T-helper 1 cell treated with Interleukin-12 subunit alpha and Interleukin-12 subunit beta and Interleukin-4 antibody, amounts not matched to agents 30 μg/mL and 1 μg/mL, for 36 hours (primary cell): ENCODE measurements at regions not wholly inside any gene's neighbourhood (a gene's known extent, or its start where the extent isn't known, plus 50 kb on each side); places are given as distances from the start of the nearest gene placed in this dataset.
"Not testable (repeated sequence)": the region's sequence is repeated elsewhere in the genome, so short reads cannot be mapped to it uniquely, and the experiment has no call there.

Experiments
- H3K27ac Mint-ChIP-seq: one replicate; pipeline ENCODE4 v1.8.0; 2021; ENCODE audit warnings: mild to moderate bottlenecking, mixed read lengths
- H3K27me3 Mint-ChIP-seq: one replicate; pipeline ENCODE4 v1.8.0; 2021; ENCODE audit warnings: low read depth, mixed read lengths
- H3K36me3 Mint-ChIP-seq: one replicate; pipeline ENCODE4 v1.8.0; 2021; ENCODE audit warnings: low read depth, mixed read lengths
- H3K4me1 Mint-ChIP-seq: one replicate; pipeline ENCODE4 v1.8.0; 2021; ENCODE audit warnings: low read depth, mixed read lengths
- H3K4me3 Mint-ChIP-seq: one replicate; pipeline ENCODE4 v1.8.0; 2021; ENCODE audit warnings: mild to moderate bottlenecking, moderate library complexity, mixed read lengths
- H3K9me3 Mint-ChIP-seq: one replicate; pipeline ENCODE4 v1.8.0; 2021; ENCODE audit warnings: mixed read lengths

- Mint-ChIP-seq H3K4me1 (no peaks in the 10 kb centered on the region), H3K27ac (no peak overlapping the region), H3K9me3 (no peaks in the 10 kb centered on the region), H3K27me3 (no peaks in the 10 kb centered on the region), H3K36me3 (no peaks in the 10 kb centered on the region), H3K4me3 (no peak overlapping the region)
Observed at GRCh38 chr7:8809320-8809719, 375.9 kb downstream of the NXPH1 start.

- no peaks in the 10 kb centered on the region for H3K27me3 Mint-ChIP-seq
- no peak overlapping the region for H3K4me3 Mint-ChIP-seq
- H3K27ac Mint-ChIP-seq, result no peak overlapping the region
- no peaks in the 10 kb centered on the region for H3K4me1 Mint-ChIP-seq
- peaks cover under 1% of the 10 kb centered on the region for H3K9me3 Mint-ChIP-seq
- H3K36me3 Mint-ChIP-seq, result no peaks in the 10 kb centered on the region
Observed at GRCh38 chr7:8817448-8818036, 384.1 kb downstream of the NXPH1 start.

GRCh38 chr7:8818406-8818805 lies 385.0 kb downstream of the NXPH1 start:
- no peak overlapping the region for H3K27ac Mint-ChIP-seq

GRCh38 chr7:8822595-8822994 lies 389.2 kb downstream of the NXPH1 start:
- Mint-ChIP-seq H3K4me3 (no peak overlapping the region), H3K36me3 (no peaks in the 10 kb centered on the region), H3K4me1 (no peaks in the 10 kb centered on the region), H3K27ac (no peak overlapping the region), H3K9me3 (peaks cover 6% of the 10 kb centered on the region), H3K27me3 (no peaks in the 10 kb centered on the region)

More at GRCh38 chr7:8818406-8818805, 385.0 kb downstream of the NXPH1 start:
- no peaks in the 10 kb centered on the region for H3K4me1 Mint-ChIP-seq
- no peak overlapping the region for H3K4me3 Mint-ChIP-seq
- no peaks in the 10 kb centered on the region for H3K27me3 Mint-ChIP-seq
- H3K36me3 Mint-ChIP-seq, result no peaks in the 10 kb centered on the region
- peaks cover 6% of the 10 kb centered on the region for H3K9me3 Mint-ChIP-seq

GRCh38 chr7:8823486-8823885 lies 390.1 kb downstream of the NXPH1 start:
- H3K27ac Mint-ChIP-seq, result no peak overlapping the region
- peaks cover 6% of the 10 kb centered on the region for H3K9me3 Mint-ChIP-seq
- no peak overlapping the region for H3K4me3 Mint-ChIP-seq
- no peaks in the 10 kb centered on the region for H3K36me3 Mint-ChIP-seq
- H3K27me3 Mint-ChIP-seq, result no peaks in the 10 kb centered on the region
- H3K4me1 Mint-ChIP-seq, result no peaks in the 10 kb centered on the region

- Mint-ChIP-seq H3K4me3 (no peak overlapping the region), H3K4me1 (no peaks in the 10 kb centered on the region), H3K9me3 (peaks cover 11% of the 10 kb centered on the region), H3K27ac (no peak overlapping the region), H3K27me3 (no peaks in the 10 kb centered on the region), H3K36me3 (no peaks in the 10 kb centered on the region)
Observed at GRCh38 chr7:8827329-8827728, 393.9 kb downstream of the NXPH1 start.

GRCh38 chr7:8829100-8829499 lies 395.7 kb downstream of the NXPH1 start:
- H3K4me1 Mint-ChIP-seq, result no peaks in the 10 kb centered on the region
- H3K9me3 Mint-ChIP-seq, result peaks cover 6% of the 10 kb centered on the region
- no peak overlapping the region for H3K27ac Mint-ChIP-seq
- no peaks in the 10 kb centered on the region for H3K36me3 Mint-ChIP-seq
- H3K4me3 Mint-ChIP-seq, result no peak overlapping the region
- no peaks in the 10 kb centered on the region for H3K27me3 Mint-ChIP-seq

- Mint-ChIP-seq H3K4me3 (no peak overlapping the region), H3K9me3 (peaks cover 9% of the 10 kb centered on the region), H3K4me1 (no peaks in the 10 kb centered on the region), H3K36me3 (no peaks in the 10 kb centered on the region), H3K27ac (no peak overlapping the region), H3K27me3 (no peaks in the 10 kb centered on the region)
Observed at GRCh38 chr7:8831376-8831775, 398.0 kb downstream of the NXPH1 start.

- Mint-ChIP-seq H3K27me3 (no peaks in the 10 kb centered on the region), H3K4me3 (no peak overlapping the region)
Observed at GRCh38 chr7:8833355-8833754, 399.9 kb downstream of the NXPH1 start.

GRCh38 chr7:8841171-8841570 lies 407.8 kb downstream of the NXPH1 start:
- H3K4me1 Mint-ChIP-seq, result no peaks in the 10 kb centered on the region
- H3K27ac Mint-ChIP-seq, result no peak overlapping the region

More at GRCh38 chr7:8833355-8833754, 399.9 kb downstream of the NXPH1 start:
- no peak overlapping the region for H3K27ac Mint-ChIP-seq
- H3K36me3 Mint-ChIP-seq, result no peaks in the 10 kb centered on the region
- H3K9me3 Mint-ChIP-seq, result peaks cover 9% of the 10 kb centered on the region
- no peaks in the 10 kb centered on the region for H3K4me1 Mint-ChIP-seq

GRCh38 chr7:8871716-8872115 lies 438.3 kb downstream of the NXPH1 start:
- no peaks in the 10 kb centered on the region for H3K4me1 Mint-ChIP-seq
- H3K9me3 Mint-ChIP-seq, result peaks cover 10% of the 10 kb centered on the region
- H3K4me3 Mint-ChIP-seq, result no peak overlapping the region
- no peak overlapping the region for H3K27ac Mint-ChIP-seq
- H3K27me3 Mint-ChIP-seq, result no peaks in the 10 kb centered on the region
- no peaks in the 10 kb centered on the region for H3K36me3 Mint-ChIP-seq

More at GRCh38 chr7:8841171-8841570, 407.8 kb downstream of the NXPH1 start:
- no peaks in the 10 kb centered on the region for H3K36me3 Mint-ChIP-seq
- no peak overlapping the region for H3K4me3 Mint-ChIP-seq
- no peaks in the 10 kb centered on the region for H3K9me3 Mint-ChIP-seq
- no peaks in the 10 kb centered on the region for H3K27me3 Mint-ChIP-seq

- peaks cover 21% of the 10 kb centered on the region for H3K9me3 Mint-ChIP-seq
- no peaks in the 10 kb centered on the region for H3K36me3 Mint-ChIP-seq
- no peaks in the 10 kb centered on the region for H3K4me1 Mint-ChIP-seq
- H3K4me3 Mint-ChIP-seq, result no peak overlapping the region
- H3K27ac Mint-ChIP-seq, result no peak overlapping the region
- no peaks in the 10 kb centered on the region for H3K27me3 Mint-ChIP-seq
Observed at GRCh38 chr7:8881916-8882315, 448.5 kb downstream of the NXPH1 start.

- no peaks in the 10 kb centered on the region for H3K4me1 Mint-ChIP-seq
- H3K36me3 Mint-ChIP-seq, result no peaks in the 10 kb centered on the region
- H3K27me3 Mint-ChIP-seq, result no peaks in the 10 kb centered on the region
- H3K27ac Mint-ChIP-seq, result no peak overlapping the region
- H3K9me3 Mint-ChIP-seq, result peaks cover 16% of the 10 kb centered on the region
- no peak overlapping the region for H3K4me3 Mint-ChIP-seq
Observed at GRCh38 chr7:8885480-8886000, 452.1 kb downstream of the NXPH1 start.

- H3K4me1 Mint-ChIP-seq, H3K36me3 Mint-ChIP-seq, H3K27ac Mint-ChIP-seq, H3K4me3 Mint-ChIP-seq, H3K27me3 Mint-ChIP-seq: not testable (repeated sequence)
- peaks cover 18% of the 10 kb centered on the region for H3K9me3 Mint-ChIP-seq
Observed at GRCh38 chr7:8890346-8890745, 456.9 kb downstream of the NXPH1 start.

GRCh38 chr7:8893775-8894174 lies 460.4 kb downstream of the NXPH1 start:
- no peaks in the 10 kb centered on the region for H3K4me1 Mint-ChIP-seq
- H3K27ac Mint-ChIP-seq, result no peak overlapping the region
- H3K36me3 Mint-ChIP-seq, result no peaks in the 10 kb centered on the region
- no peaks in the 10 kb centered on the region for H3K27me3 Mint-ChIP-seq
- peaks cover 8% of the 10 kb centered on the region for H3K9me3 Mint-ChIP-seq
- no peak overlapping the region for H3K4me3 Mint-ChIP-seq
